D721Med (cell line): ENCODE measurements at regions not wholly inside any gene's neighbourhood (a gene's known extent, or its start where the extent isn't known, plus 50 kb on each side); places are given as distances from the start of the nearest gene placed in this dataset.

ENCODE experiments used
- DNase-seq: peaks from one replicate; pipeline ENCODE4 v3.0.0; 2011; ENCODE audit warnings: low spot score; ENCODE audit not compliant: insufficient read length
- FAIRE-seq: peaks from 2 replicates; lab custom pipeline; 2011; peaks lifted over from hg19 to GRCh38; lab: Jason Lieb, UNC
- CTCF ChIP-seq: IDR thresholded peaks from 2 replicates; pipeline ENCODE4 v1.5.1; 2012; ENCODE audit warnings: mild to moderate bottlenecking, control low read depth; ENCODE audit not compliant: insufficient read depth; ENCODE audit errors: missing control alignments

- no peak for DNase-seq
- TF ChIP-seq CTCF, result no peak
- no peak for FAIRE-seq
Observed at GRCh38 chr3:144556392-144556791, 584.8 kb downstream of the DIPK2A start.

DNA sequence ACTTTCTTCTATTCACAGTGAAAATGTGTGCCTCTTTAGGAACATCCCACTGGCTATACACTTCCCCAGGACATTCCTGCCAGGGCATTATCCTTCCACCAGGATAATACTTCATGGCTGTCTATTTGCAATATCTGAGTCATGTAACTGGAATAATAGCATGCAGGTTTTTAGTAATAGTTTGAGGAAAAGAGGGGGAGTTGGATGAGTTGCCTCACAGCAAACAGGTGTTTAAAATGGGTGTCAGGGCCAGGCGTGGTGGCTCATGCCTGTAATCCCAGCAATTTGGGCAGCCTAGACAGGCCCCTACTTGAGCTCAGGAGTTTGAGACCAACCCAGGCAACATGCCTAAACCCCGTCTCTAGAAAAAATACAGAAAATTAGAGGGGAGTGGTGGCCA is 585.9 kb downstream of the DIPK2A start:
- TF ChIP-seq CTCF, result no peak
- DNase-seq (no peak), FAIRE-seq (no peak)

- TF ChIP-seq CTCF, result no peak
- DNase-seq (no peak), FAIRE-seq (no peak)
Observed at GRCh38 chr3:144564011-144564410, 592.4 kb downstream of the DIPK2A start.

- no peak for DNase-seq
- no peak for FAIRE-seq
- TF ChIP-seq CTCF, result no peak
Observed at GRCh38 chr3:144566320-144566719, 594.7 kb downstream of the DIPK2A start.

GRCh38 chr3:144569651-144570050 is 598.0 kb downstream of the DIPK2A start:
- no peak for TF ChIP-seq CTCF
- peak; percentile 6 for FAIRE-seq
- no peak for DNase-seq

DNA sequence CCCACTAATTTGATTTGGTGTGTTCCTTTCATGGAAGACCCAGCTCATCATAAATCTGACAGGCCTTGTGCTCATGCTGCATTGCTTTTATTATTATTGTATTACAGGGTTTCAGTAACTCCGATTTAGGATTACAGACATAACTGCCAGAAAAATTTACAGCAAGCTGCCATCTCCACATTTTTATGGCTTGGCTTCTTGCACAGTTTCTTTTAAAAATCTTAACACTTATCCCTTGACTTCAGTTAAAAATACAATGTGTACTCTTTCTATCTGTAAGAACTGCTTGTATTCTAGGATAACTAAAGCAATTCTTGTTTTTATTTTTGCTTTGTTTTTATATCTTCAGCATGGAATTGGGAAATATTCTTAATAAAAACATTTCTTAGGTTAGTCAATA is 612.2 kb downstream of the DIPK2A start:
- TF ChIP-seq CTCF, result no peak
- FAIRE-seq (no peak), DNase-seq (no peak)

DNA sequence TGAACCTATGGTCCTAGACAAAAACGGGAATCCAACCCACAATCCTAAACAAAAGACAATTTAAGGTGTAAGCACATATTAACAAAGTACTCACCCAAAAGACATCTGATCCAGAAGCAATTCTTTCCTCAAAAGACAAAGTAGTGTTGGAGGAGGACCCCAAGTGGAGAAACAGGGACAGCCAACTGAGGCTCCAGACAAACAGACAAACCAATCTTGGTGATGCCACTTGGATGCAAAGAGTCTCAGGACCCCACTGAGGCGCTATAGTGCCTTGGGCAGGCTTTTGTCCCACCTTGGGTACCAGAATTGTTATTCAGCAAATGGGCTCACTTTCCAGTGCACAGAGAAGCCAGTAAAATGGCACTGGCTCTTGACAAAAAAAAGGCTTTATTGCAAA is 613.8 kb downstream of the DIPK2A start:
- DNase-seq (no peak), FAIRE-seq (no peak)

More for the DNA sequence above, 613.8 kb downstream of the DIPK2A start:
- no peak for TF ChIP-seq CTCF
